GM23248 (cell line): ENCODE measurements at regions not wholly inside any gene's neighbourhood (a gene's known extent, or its start where the extent isn't known, plus 50 kb on each side); places are given as distances from the start of the nearest gene placed in this dataset.

ENCODE experiments used
- EZH2 ChIP-seq: fragments of 200-600 bp; sonication (generic); IDR thresholded peaks from 2 replicates; pipeline ENCODE4 v1.6.1; 2018; ENCODE audit warnings: antibody characterized with exemption, mild to moderate bottlenecking; ENCODE audit not compliant: insufficient read depth, poor library complexity, severe bottlenecking
- EZH2phosphoT487 ChIP-seq: fragments of 200-600 bp; sonication (generic); IDR thresholded peaks from 2 replicates; pipeline ENCODE4 v1.6.1; 2018; ENCODE audit warnings: antibody characterized with exemption, moderate library complexity, mild to moderate bottlenecking, low read depth; ENCODE audit not compliant: insufficient read depth

DNA sequence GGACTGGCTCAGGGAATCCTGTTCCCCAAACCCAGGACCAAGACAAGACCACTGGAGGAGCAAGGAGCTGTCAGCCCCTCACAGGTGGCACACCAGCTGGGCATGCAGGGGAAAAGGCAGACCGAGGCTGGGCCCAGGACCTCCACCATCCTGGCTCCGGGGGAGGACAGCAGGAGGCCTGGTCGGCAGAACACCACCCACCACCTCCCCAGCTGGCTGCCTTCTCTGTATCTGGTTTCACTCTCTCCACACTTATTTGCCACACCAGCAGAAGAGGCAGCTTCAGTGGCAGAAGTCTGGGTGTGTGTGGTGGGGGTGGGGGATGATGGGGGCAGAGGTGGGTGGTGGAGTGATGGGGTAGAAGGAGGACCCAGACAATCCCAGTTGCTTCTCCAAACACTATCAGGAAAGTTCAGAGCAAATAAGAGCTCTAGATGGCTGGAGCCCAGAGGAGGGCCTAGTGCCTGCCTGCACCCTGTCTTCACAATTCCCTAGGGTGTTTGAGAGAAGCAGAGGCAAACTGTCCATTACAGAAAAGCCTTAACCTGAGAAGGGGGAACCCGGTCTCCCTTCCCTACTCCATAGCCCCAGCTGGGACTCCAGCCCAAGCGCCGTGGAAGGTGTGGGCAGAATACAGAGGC lies 51.9 kb upstream of the CDON start:
- TF ChIP-seq EZH2phosphoT487 (no peak), EZH2 (no peak)
